ENCODE measurements at regions not wholly inside any gene's neighbourhood (a gene's known extent, or its start where the extent isn't known, plus 50 kb on each side); places are given as distances from the start of the nearest gene placed in this dataset.
"Not testable (repeated sequence)": the region's sequence is repeated elsewhere in the genome, so short reads cannot be mapped to it uniquely, and the experiment has no call there.

DNA sequence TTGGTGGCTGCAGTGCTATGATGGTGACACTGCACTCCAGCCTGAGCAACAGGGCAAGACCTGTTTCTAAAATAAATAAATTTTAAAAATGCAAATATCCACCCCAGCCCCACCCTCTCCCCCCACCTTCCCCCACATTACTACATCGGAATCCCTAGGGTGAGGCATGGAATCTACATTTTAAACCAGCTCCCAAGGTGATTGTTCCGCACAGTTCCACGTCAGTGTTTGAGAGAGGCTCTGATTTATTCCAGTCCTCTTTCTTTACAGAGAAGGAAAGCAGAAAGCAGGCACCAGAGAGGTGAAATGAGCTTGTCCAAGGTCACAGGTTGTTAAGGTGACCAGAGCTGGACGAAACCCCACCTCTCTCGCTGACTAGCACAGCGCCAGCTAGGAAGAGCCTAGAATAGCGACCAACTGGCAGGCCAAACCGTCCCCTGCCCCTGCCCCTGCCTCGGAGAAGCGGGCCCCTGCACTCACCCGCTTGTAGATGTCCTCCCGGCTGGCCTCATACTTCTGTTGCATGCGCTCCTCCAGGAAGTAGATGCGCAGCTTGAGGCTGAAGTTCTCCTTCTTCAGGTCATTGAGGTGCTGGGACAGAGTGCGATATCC lies 136.7 kb upstream of the NBPF9 start:
- TF ChIP-seq POLR2A, POLR2AphosphoS5 (IDR thresholded peaks at IDR 0.05; ENCODE audit: low read depth, low read length): not testable (repeated sequence)
